HG02642 (cell line): ENCODE measurements at regions not wholly inside any gene's neighbourhood (a gene's known extent, or its start where the extent isn't known, plus 50 kb on each side); places are given as distances from the start of the nearest gene placed in this dataset.

Experiments used
- ATAC-seq: cut with Tn5 transposase; IDR thresholded peaks from one replicate; pipeline ENCODE4 v1.9.1; 2021; ENCODE audit warnings: mild to moderate bottlenecking; ENCODE audit not compliant: unreplicated experiment, poor library complexity

- no peak for ATAC-seq
These were observed 109.2 kb downstream of the COPS8 start for GRCh38 chr2:237194906-237195305.

GRCh38 chr2:237195396-237196120, 109.9 kb downstream of the COPS8 start:
- no peak for ATAC-seq

GRCh38 chr2:237196409-237196808, 110.7 kb downstream of the COPS8 start:
- no peak for ATAC-seq

GRCh38 chr2:237196866-237197618, 111.4 kb downstream of the COPS8 start:
- no peak for ATAC-seq

GRCh38 chr2:237198164-237198855, 112.6 kb downstream of the COPS8 start:
- no peak for ATAC-seq

GRCh38 chr2:237199082-237199481, 113.4 kb downstream of the COPS8 start:
- no peak for ATAC-seq

- ATAC-seq: no peak
These were observed 113.9 kb downstream of the COPS8 start for GRCh38 chr2:237199577-237199976.

GRCh38 chr2:237200462-237200861, 114.8 kb downstream of the COPS8 start:
- ATAC-seq: no peak

GRCh38 chr2:237201461-237202287, 116.0 kb downstream of the COPS8 start:
- peak; percentile 69 for ATAC-seq

GRCh38 chr2:237202288-237203030, 116.8 kb downstream of the COPS8 start:
- ATAC-seq: no peak

- no peak for ATAC-seq
These were observed 119.4 kb downstream of the COPS8 start for GRCh38 chr2:237205043-237205541.

GRCh38 chr2:237205561-237205971, 119.9 kb downstream of the COPS8 start:
- ATAC-seq: no peak

- no peak for ATAC-seq
These were observed 122.0 kb downstream of the COPS8 start for GRCh38 chr2:237207646-237208045.

GRCh38 chr2:237208373-237209260, 122.9 kb downstream of the COPS8 start:
- ATAC-seq: no peak

- no peak for ATAC-seq
These were observed 124.2 kb downstream of the COPS8 start for GRCh38 chr2:237209885-237210284.

- ATAC-seq: no peak
These were observed 124.6 kb downstream of the COPS8 start for GRCh38 chr2:237210297-237210696.

- no peak for ATAC-seq
These were observed 125.1 kb downstream of the COPS8 start for GRCh38 chr2:237210763-237211162.
